ENCODE measurements at regions not wholly inside any gene's neighbourhood (a gene's known extent, or its start where the extent isn't known, plus 50 kb on each side); places are given as distances from the start of the nearest gene placed in this dataset.

GRCh38 chr1:81308191-81308590, 492.5 kb upstream of the ADGRL2 start:
- no peak overlapping the region for H3K4me3 ChIP-seq (ENCODE audit: low read depth in 2 of 2, low read length in 2 of 2)
- H3K4me1 ChIP-seq (ENCODE audit: control insufficient read depth, insufficient read depth, low read length): no peaks in the 10 kb centered on the region
- H3K36me3 ChIP-seq (ENCODE audit: control insufficient read depth, insufficient read depth, low read length): no peaks in the 10 kb centered on the region
- no peak for DNase-seq (ENCODE audit: low read depth, low spot score)
- in situ Hi-C loops (cut with HindIII; ENCODE audit: low pct_unique_long_range_greater_than_20kb, low sequenced_read_pairs) (no loop called here), intact Hi-C loops (cut with micrococcal nuclease; ENCODE audit: unreplicated experiment) (no loop called here)
- no peaks in the 10 kb centered on the region for H3K27me3 ChIP-seq (ENCODE audit: control insufficient read depth, insufficient read depth, low read length)
- ChIA-PET CTCF (no interaction called here), POLR2A (no interaction called here)
- H3K9me3 ChIP-seq (ENCODE audit: control insufficient read depth, insufficient read depth, low read depth, low read length): no peaks in the 10 kb centered on the region
- BruUV-seq (replicated peaks): no TSS peak
- TF ChIP-seq CTCF (IDR thresholded peaks at IDR 0.05) (no peak), SIN3A (IDR thresholded peaks at IDR 0.05; ENCODE audit: borderline replicate concordance, insufficient read depth, low read depth, low read length) (no peak), TCF7L2 (IDR thresholded peaks at IDR 0.05; ENCODE audit: low read depth, low read length) (no peak), POLR2AphosphoS5 (IDR thresholded peaks at IDR 0.05; ENCODE audit: low read depth, low read length) (no peak), REST (IDR thresholded peaks at IDR 0.05; ENCODE audit: insufficient read depth in 1 of 2, low read depth in 2 of 2, low read length in 1 of 2) (no peak)
- no peak for ATAC-seq
- no peak overlapping the region for H3K27ac ChIP-seq (ENCODE audit: low read length)

DNA sequence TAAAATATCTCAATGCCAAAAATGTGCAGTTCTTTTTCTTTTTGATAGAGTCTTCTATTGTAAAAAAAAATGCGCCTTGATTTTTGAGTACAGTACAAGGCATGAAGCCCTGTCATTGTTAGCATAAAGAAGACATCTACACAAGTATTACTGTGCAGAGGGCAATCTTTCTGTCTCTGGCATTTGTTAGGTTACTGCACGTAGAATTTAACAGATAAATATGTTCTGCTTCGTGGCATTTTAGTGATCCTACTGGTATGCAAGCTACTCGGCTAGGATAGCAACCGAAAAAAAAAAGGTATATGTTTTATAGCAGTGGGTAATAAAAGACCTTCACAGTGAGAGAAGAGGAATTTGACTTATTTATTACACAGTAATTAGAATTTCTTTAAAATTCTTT, 492.9 kb upstream of the ADGRL2 start:
- CTCF ChIA-PET: no interaction called here
- in situ Hi-C loops (cut with HindIII; ENCODE audit: low pct_unique_long_range_greater_than_20kb, low sequenced_read_pairs) (no loop called here), intact Hi-C loops (cut with micrococcal nuclease; ENCODE audit: unreplicated experiment) (no loop called here)
- ATAC-seq: no peak
- no peak overlapping the region for H3K27ac ChIP-seq (ENCODE audit: low read length)
- H3K4me1 ChIP-seq (ENCODE audit: control insufficient read depth, insufficient read depth, low read length): no peaks in the 10 kb centered on the region
- DNase-seq (ENCODE audit: low read depth, low spot score): no peak
- POLR2A ChIA-PET: no interaction called here
- BruUV-seq (replicated peaks): no TSS peak
- no peaks in the 10 kb centered on the region for H3K36me3 ChIP-seq (ENCODE audit: control insufficient read depth, insufficient read depth, low read length)
- H3K9me3 ChIP-seq (ENCODE audit: control insufficient read depth, insufficient read depth, low read depth, low read length): no peaks in the 10 kb centered on the region
- no peak overlapping the region for H3K4me3 ChIP-seq (ENCODE audit: low read depth in 2 of 2, low read length in 2 of 2)
- TF ChIP-seq SIN3A (IDR thresholded peaks at IDR 0.05; ENCODE audit: borderline replicate concordance, insufficient read depth, low read depth, low read length) (no peak), CTCF (IDR thresholded peaks at IDR 0.05) (no peak), TCF7L2 (IDR thresholded peaks at IDR 0.05; ENCODE audit: low read depth, low read length) (no peak), POLR2AphosphoS5 (IDR thresholded peaks at IDR 0.05; ENCODE audit: low read depth, low read length) (no peak), REST (IDR thresholded peaks at IDR 0.05; ENCODE audit: insufficient read depth in 1 of 2, low read depth in 2 of 2, low read length in 1 of 2) (no peak)
- H3K27me3 ChIP-seq (ENCODE audit: control insufficient read depth, insufficient read depth, low read length): no peaks in the 10 kb centered on the region

Measured in Panc1 (cell line).